Coronary artery (tissue), 2 donors: ENCODE measurements at regions not wholly inside any gene's neighbourhood (a gene's known extent, or its start where the extent isn't known, plus 50 kb on each side); places are given as distances from the start of the nearest gene placed in this dataset.

Experiments used
- DNase-seq: peaks from one replicate; pipeline ENCODE4 v3.0.0-alpha.2; 2017; ENCODE audit warnings: low spot score
- H3K27ac ChIP-seq, 2 donors: fragments of 200-600 bp; sonication (generic); one replicate each; pipeline ENCODE4 v1.5.1; 2016 to 2019
- H3K4me3 ChIP-seq: fragments of 200-600 bp; sonication (generic); 2 replicates; pipeline ENCODE4 v1.5.1; 2016; ENCODE audit warnings: mild to moderate bottlenecking, moderate library complexity
- CTCF ChIP-seq: fragments of 200-600 bp; sonication (generic); IDR thresholded peaks from one replicate; pipeline ENCODE4 v1.5.1; 2019; ENCODE audit warnings: antibody characterized with exemption

- Histone ChIP-seq H3K4me3 (no peak overlapping the region), H3K27ac (no peak overlapping the region)
- no peak for DNase-seq
- no peak for TF ChIP-seq CTCF
Measured at GRCh38 chr1:22196041-22196440, 53.1 kb upstream of the WNT4 start.

DNA sequence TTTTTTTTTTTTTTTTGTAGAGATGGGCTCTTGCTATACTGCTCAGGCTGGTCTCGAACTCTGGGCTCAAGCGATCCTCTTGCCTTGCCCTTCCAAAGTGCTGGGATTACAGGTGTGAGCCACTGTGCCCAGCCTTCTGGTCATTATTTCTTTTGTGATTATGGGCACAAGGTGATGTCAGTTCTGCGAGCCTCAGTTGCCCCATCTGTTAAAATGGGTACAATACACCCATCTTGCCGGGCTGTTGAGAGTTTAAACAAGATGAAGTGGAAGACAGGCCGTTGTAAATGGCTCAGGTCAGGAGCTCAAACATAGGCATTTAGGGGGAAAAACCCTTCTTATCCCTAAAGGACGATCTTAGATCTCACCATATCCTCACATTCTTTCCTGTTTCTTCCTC lies 53.7 kb upstream of the WNT4 start:
- no peak overlapping the region for H3K27ac ChIP-seq
- TF ChIP-seq CTCF, result no peak
- DNase-seq, result no peak
- no peak overlapping the region for H3K4me3 ChIP-seq

- Histone ChIP-seq H3K4me3 (no peak overlapping the region), H3K27ac (no peak overlapping the region)
- DNase-seq, result no peak
- TF ChIP-seq CTCF, result no peak
Measured at GRCh38 chr1:22197644-22198043, 54.7 kb upstream of the WNT4 start.

GRCh38 chr1:22201023-22201422 lies 58.1 kb upstream of the WNT4 start:
- no peak overlapping the region for H3K4me3 ChIP-seq
- no peak for DNase-seq
- TF ChIP-seq CTCF, result no peak
- no peak overlapping the region for H3K27ac ChIP-seq

GRCh38 chr1:22203335-22203734 lies 60.4 kb upstream of the WNT4 start:
- DNase-seq, result no peak
- TF ChIP-seq CTCF, result no peak
- H3K4me3 ChIP-seq, result no peak overlapping the region
- no peak overlapping the region for H3K27ac ChIP-seq

DNA sequence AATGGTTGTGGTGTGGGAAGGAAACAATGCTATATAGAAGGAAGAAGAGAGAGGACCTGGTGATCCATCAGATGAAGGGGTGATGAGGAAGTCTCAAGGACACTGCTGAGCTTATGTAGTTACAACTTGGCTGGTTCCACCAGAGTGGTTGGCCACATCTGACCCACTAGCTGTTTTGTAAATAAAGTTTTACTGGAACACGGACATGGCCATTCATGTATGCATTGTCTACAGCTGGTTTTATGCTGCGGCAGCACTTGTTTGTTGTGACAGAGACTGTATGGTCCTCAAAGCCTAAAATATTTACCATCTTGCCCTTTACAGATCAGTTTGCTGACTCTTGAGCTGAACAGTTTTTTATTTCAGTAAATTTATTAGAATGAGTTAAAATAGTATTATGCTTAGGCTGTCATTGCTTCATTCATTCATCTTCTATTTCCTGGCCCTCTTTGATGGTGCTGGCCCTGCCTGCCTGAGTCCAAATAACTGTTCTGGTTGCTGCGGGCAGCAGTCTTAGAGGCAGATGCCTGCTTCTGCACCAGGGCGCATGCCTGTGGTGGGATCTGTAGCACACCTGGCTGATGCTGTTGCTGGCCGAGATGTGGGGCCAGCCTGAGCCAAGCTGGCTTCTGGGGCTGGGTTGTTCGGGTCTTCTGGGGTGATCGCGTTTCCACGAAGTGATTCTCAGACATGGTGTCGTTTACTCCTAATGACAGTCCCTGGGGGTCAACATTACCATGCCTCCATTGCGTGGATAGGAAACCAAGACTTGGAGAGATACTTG lies 61.4 kb upstream of the WNT4 start:
- no peak for TF ChIP-seq CTCF
- DNase-seq, result no peak
- H3K27ac ChIP-seq, result no peak overlapping the region
- no peak overlapping the region for H3K4me3 ChIP-seq
